BE2C (cell line): ENCODE measurements at regions not wholly inside any gene's neighbourhood (a gene's known extent, or its start where the extent isn't known, plus 50 kb on each side); places are given as distances from the start of the nearest gene placed in this dataset.
"Not testable (repeated sequence)": the region's sequence is repeated elsewhere in the genome, so short reads cannot be mapped to it uniquely, and the experiment has no call there.

Source experiments
- DNase-seq: peaks from one replicate; pipeline ENCODE4 v3.0.0-alpha.2; 2020
- H3K27me3 ChIP-seq: fragments of 250-450 bp; sonication (Bioruptor Pico); 2 replicates; pipeline ENCODE4 v1.5.1; 2020; ENCODE audit warnings: mild to moderate bottlenecking
- H3K36me3 ChIP-seq: fragments of 250-450 bp; sonication (Bioruptor Pico); 2 replicates; pipeline ENCODE4 v1.5.1; 2020; ENCODE audit warnings: mild to moderate bottlenecking
- H3K4me1 ChIP-seq: fragments of 250-450 bp; sonication (Bioruptor Pico); 2 replicates; pipeline ENCODE4 v1.5.1; 2020
- H3K4me3 ChIP-seq: 2 replicates; pipeline ENCODE4 v1.5.1; 2011; ENCODE audit warnings: low read depth, low read length
- H3K9me3 ChIP-seq: fragments of 250-450 bp; sonication (Bioruptor Pico); 2 replicates; pipeline ENCODE4 v1.5.1; 2020
- TF ChIP-seq, protein P1 (sequence below): IDR thresholded peaks from 2 replicates; pipeline ENCODE4 v1.5.1; 2012; ENCODE audit warnings: mild to moderate bottlenecking, low read depth, low read length

DNA sequence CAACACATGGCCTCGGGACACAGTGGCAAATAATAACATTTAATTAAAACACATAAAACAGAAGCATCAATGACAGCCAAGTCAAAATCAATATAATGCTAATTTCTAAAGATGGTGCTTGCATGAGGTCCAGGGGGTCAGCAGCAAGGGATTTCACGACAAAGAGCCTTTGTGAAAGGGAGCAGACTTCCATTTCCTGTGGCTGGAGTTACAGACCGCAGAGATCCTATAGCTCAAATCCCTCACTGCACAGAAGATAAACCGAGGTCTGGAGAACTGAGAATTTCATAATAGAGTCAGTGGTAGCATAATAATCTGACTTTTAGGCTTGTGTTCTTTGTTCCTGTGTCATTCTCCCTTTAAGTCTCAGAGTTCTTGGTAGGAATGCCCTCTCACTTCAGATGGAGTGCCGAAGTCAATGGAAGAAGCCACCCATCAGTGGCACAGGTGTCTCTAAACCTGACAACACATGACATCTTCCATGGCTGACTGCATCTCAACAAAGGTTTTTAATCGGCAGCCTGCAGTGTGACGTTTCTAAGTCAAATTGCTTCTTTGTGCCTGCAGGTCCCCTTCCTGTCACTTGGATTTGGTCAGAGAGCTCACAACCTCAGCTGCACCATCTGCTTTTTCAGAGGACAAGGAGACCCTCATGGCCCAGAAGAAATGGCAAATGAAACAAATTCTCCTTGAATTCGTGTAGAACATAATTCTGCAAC is 67.4 kb downstream of the CARTPT start:
- no peaks in the 10 kb centered on the region for H3K9me3 ChIP-seq
- no peak overlapping the region for H3K4me3 ChIP-seq
- DNase-seq, result no peak
- peaks cover 6% of the 10 kb centered on the region for H3K4me1 ChIP-seq
- TF ChIP-seq, protein P1, sequence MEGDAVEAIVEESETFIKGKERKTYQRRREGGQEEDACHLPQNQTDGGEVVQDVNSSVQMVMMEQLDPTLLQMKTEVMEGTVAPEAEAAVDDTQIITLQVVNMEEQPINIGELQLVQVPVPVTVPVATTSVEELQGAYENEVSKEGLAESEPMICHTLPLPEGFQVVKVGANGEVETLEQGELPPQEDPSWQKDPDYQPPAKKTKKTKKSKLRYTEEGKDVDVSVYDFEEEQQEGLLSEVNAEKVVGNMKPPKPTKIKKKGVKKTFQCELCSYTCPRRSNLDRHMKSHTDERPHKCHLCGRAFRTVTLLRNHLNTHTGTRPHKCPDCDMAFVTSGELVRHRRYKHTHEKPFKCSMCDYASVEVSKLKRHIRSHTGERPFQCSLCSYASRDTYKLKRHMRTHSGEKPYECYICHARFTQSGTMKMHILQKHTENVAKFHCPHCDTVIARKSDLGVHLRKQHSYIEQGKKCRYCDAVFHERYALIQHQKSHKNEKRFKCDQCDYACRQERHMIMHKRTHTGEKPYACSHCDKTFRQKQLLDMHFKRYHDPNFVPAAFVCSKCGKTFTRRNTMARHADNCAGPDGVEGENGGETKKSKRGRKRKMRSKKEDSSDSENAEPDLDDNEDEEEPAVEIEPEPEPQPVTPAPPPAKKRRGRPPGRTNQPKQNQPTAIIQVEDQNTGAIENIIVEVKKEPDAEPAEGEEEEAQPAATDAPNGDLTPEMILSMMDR, result no peak
- H3K27me3 ChIP-seq, result no peaks in the 10 kb centered on the region
- H3K36me3 ChIP-seq, result no peaks in the 10 kb centered on the region

DNA sequence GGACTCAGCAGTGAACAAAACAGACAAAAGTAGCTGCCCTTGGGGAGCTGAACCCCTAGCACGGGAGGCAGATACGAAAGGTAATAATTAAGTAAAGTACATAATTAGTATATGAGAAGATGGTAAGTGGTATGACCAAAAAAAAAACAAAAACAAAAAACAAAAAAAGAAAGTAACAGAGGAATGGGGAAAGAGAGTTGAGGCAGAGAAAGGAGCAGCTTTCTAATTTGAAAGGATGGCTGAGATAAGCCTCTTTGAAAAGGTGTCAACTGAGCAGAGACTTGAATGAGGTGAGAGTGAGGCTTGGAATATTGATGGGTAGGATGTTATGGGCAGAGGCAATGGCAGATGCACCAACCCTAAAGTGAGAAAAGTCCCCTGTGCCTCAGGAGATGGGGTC is 69.7 kb downstream of the CARTPT start:
- no peaks in the 10 kb centered on the region for H3K9me3 ChIP-seq
- TF ChIP-seq, protein P1, result no peak
- H3K36me3 ChIP-seq, result no peaks in the 10 kb centered on the region
- H3K4me3 ChIP-seq, result no peak overlapping the region
- H3K27me3 ChIP-seq, result no peaks in the 10 kb centered on the region
- no peak for DNase-seq
- H3K4me1 ChIP-seq, result no peaks in the 10 kb centered on the region

DNA sequence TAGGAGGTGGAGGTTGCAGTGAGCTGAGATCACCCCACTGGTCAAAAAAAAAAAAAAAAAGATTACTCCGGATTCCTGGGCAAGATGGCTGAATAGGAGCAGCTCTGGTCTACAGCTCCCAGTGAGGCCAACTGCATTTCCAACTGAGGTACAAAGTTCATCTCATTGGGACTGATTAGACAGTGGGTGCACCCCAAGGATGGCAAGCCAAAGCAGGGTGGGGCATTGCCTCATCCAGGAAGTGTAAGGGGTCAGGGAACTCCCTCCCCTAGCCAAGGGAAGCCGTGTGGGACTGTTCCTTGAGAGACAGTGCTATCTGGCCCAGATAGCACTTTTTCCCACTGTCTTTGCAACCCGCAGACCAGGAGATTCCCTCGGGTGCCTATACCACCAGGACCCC is 70.7 kb downstream of the CARTPT start:
- Histone ChIP-seq H3K27me3 (no peaks in the 10 kb centered on the region), H3K9me3 (no peaks in the 10 kb centered on the region), H3K4me3 (no peak overlapping the region), H3K4me1 (no peaks in the 10 kb centered on the region), H3K36me3 (no peaks in the 10 kb centered on the region)
- DNase-seq, result no peak
- TF ChIP-seq, protein P1, result no peak

DNA sequence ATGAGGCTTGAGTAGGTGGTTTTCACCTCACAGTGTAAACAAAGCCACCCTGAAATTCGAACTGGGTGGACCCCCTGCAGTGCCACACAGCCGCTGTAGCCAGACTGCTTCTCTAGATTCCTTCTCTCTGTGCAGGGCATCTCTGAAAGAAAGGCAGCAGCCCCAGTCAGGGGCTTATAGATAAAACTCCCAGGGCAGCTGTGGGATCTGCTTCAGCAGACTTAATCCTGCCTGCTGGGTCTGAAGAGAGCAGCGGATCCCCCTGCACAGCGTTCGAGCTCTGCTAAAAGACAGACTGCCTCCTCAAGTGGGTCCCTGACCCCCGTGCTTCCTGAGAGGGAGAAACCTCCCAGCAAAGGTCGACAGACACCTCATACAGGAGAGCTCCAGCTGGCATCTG is 71.4 kb downstream of the CARTPT start:
- TF ChIP-seq, protein P1, result no peak
- H3K27me3 ChIP-seq, result no peaks in the 10 kb centered on the region
- H3K9me3 ChIP-seq, result no peaks in the 10 kb centered on the region
- no peak for DNase-seq
- H3K4me1 ChIP-seq, result no peaks in the 10 kb centered on the region
- H3K36me3 ChIP-seq, result no peaks in the 10 kb centered on the region
- H3K4me3 ChIP-seq, result no peak overlapping the region

DNA sequence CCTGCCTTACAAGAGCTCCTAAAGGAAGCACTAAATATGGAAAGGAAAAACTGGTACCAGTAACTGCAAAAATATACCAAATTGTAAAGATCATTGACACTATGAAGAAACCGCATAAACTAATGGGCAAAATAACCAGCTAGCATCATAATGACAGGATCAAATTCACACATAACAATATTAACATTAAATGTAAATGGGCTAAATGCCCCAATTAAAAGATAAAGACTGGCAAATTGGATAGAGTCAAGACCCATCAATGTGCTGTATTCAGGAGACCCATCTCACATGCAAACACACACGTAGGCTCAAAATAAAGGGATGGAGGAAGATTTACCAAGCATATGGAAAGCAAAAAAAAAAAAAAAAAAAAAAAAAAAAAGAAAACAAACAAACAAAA is 73.0 kb downstream of the CARTPT start:
- H3K4me3 ChIP-seq, DNase-seq: not testable (repeated sequence)

DNA sequence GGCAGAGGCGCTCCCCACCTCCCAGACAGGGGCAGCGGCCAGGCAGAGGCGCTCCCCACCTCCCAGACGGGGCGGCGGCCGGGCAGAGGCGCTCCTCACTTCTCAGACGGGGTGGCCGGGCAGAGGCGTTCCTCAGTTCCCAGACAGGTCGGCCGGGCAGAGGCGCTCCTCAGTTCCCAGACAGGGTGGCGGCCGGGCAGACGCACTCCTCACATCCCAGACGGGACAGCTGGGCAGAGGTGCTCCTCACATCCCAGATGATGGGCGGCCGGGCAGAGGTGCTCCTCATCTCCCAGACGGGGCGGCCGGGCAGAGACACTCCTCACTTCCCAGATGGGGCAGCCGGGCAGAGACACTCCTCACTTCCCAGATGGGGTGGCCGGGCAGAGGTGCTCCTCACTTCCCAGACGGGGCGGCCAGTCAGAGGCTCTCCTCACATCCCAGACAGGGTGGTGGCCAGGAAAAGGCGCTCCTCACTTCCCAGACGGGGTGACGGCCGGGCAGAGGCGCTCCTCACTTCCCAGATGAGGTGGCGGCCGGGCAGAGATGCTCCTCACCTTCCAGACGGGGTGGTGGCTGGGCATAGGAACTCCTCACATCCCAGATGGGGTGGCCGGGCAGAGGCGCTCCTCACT is 75.1 kb downstream of the CARTPT start:
- H3K27me3 ChIP-seq, result no peaks in the 10 kb centered on the region
- H3K4me3 ChIP-seq, result no peak overlapping the region
- no peaks in the 10 kb centered on the region for H3K36me3 ChIP-seq
- DNase-seq, result no peak
- H3K9me3 ChIP-seq, result no peaks in the 10 kb centered on the region; the same call in 1 of the 2 replicates
- TF ChIP-seq, protein P1, result no peak
- no peaks in the 10 kb centered on the region for H3K4me1 ChIP-seq

More for the DNA sequence above, 73.0 kb downstream of the CARTPT start:
- not testable (repeated sequence) for H3K27me3 ChIP-seq, H3K9me3 ChIP-seq, H3K4me1 ChIP-seq, H3K36me3 ChIP-seq
